Neural progenitor cell (in vitro differentiated cells): ENCODE measurements at regions not wholly inside any gene's neighbourhood (a gene's known extent, or its start where the extent isn't known, plus 50 kb on each side); places are given as distances from the start of the nearest gene placed in this dataset.

ENCODE experiments used
- EZH2 ChIP-seq: fragments of 200-600 bp; sonication (generic); IDR thresholded peaks from 2 replicates; pipeline ENCODE4 v1.6.1; 2017; ENCODE audit warnings: antibody characterized with exemption, mild to moderate bottlenecking, moderate library complexity
- TF ChIP-seq, protein P1 (sequence below): fragments of 200-600 bp; sonication (generic); IDR thresholded peaks from 2 replicates; pipeline ENCODE4 v1.5.1; 2017; ENCODE audit warnings: antibody characterized with exemption, mild to moderate bottlenecking

DNA sequence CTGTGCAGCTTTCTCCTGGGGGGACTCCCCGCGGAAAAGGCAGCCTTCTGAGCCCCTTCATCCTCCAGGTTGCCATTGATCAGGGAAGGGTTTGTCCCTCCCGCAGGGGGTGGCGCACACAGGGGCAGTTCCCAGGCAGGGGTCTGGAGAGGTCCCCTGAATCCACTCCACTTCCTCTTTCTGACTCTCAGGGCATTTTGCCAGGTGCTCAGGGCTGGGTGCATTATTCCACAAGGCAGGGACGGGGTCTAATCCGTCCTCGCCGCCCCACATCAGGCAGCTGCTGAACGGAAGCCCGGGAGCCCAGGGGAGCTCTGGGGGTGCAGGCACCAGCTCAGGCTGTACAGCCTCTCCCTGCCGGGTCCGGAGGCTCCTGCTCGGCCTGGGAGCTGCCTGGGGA lies 180.9 kb downstream of the TTLL2 start:
- TF ChIP-seq, protein P1, sequence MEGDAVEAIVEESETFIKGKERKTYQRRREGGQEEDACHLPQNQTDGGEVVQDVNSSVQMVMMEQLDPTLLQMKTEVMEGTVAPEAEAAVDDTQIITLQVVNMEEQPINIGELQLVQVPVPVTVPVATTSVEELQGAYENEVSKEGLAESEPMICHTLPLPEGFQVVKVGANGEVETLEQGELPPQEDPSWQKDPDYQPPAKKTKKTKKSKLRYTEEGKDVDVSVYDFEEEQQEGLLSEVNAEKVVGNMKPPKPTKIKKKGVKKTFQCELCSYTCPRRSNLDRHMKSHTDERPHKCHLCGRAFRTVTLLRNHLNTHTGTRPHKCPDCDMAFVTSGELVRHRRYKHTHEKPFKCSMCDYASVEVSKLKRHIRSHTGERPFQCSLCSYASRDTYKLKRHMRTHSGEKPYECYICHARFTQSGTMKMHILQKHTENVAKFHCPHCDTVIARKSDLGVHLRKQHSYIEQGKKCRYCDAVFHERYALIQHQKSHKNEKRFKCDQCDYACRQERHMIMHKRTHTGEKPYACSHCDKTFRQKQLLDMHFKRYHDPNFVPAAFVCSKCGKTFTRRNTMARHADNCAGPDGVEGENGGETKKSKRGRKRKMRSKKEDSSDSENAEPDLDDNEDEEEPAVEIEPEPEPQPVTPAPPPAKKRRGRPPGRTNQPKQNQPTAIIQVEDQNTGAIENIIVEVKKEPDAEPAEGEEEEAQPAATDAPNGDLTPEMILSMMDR, result no peak
- no peak for TF ChIP-seq EZH2
